ENCODE measurements at regions not wholly inside any gene's neighbourhood (a gene's known extent, or its start where the extent isn't known, plus 50 kb on each side); places are given as distances from the start of the nearest gene placed in this dataset.

DNA sequence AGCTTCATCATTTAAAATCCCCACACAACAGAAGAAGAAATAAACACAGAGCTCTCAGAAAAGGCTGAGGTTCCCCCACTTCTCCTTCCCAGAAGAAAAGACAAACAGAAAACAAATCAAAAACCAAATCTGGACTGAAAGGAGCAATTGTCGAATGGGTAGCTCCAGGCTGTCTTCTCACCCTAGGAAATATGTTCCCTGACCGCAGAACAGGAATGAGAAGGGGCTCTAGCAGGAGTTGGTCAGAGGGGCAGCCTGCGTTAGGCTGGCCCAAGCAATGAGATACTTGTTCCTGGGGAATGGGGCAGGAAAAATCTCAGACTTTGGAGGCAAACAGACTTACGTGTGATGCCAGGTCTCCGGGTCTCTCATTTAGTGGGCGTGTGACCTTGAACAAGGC is 562.6 kb upstream of the CADM1 start:
- DNase-seq (ENCODE audit: low read depth) = no peak
- TF ChIP-seq, protein P1, sequence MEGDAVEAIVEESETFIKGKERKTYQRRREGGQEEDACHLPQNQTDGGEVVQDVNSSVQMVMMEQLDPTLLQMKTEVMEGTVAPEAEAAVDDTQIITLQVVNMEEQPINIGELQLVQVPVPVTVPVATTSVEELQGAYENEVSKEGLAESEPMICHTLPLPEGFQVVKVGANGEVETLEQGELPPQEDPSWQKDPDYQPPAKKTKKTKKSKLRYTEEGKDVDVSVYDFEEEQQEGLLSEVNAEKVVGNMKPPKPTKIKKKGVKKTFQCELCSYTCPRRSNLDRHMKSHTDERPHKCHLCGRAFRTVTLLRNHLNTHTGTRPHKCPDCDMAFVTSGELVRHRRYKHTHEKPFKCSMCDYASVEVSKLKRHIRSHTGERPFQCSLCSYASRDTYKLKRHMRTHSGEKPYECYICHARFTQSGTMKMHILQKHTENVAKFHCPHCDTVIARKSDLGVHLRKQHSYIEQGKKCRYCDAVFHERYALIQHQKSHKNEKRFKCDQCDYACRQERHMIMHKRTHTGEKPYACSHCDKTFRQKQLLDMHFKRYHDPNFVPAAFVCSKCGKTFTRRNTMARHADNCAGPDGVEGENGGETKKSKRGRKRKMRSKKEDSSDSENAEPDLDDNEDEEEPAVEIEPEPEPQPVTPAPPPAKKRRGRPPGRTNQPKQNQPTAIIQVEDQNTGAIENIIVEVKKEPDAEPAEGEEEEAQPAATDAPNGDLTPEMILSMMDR (conservative IDR thresholded peaks at IDR 0.05; ENCODE audit: low read depth, low read length) = no peak
- no peak overlapping the region for H3K4me3 ChIP-seq (ENCODE audit: low read length)

DNA sequence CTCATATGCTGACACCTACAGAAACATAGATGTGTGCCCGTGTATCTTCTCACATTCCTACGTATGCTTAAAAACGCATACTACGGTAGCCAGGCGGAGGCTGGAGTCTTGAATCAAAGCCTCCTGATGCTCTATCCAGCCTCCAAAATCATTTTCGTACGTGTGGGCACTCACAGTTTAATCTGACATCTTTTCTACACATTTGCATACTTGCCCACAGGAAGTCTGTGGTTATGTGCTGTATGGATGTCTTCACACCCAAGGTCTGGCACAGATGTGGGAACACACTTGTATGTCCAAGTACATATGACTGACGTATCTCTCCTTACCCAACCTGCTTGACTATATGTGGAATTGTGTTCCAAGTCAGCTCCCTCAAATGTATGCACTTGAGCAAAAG is 561.8 kb upstream of the CADM1 start:
- TF ChIP-seq, protein P1 (conservative IDR thresholded peaks at IDR 0.05; ENCODE audit: low read depth, low read length) = no peak
- no peak overlapping the region for H3K4me3 ChIP-seq (ENCODE audit: low read length)

DNA sequence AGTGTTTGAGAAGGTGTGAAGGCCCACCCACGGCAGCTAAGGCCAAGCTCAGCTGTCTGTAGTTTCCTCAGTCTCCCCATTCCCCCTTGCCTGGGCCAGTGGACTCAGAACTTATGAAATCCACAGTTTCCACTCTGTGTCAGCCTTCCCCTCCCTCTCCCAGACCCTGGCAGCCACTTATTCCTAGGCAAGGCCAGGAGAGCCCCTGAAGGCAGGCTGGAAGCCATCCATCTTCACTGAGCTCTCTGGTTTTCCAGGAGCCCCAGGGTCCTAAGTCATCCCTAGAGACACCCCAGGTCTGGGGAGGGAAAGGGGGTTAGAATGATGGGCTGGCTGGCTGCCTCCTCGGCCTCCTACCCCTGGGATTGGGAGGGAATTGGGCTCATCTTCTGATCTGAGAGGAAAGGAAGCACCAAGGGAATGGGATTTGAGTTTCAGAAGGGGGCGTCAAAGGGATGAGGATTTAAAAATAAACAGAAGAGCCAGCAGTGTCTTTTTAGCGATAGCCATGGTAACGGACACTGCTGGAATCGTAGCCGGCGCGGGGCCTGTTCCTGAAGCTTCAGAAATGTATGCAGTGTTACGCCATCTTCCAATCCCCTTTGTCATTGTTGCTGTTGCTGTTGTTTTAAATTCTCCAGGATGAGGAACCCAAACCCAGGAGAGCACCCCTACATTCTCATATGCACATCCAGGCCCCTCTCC is 561.1 kb upstream of the CADM1 start:
- TF ChIP-seq, protein P1 (conservative IDR thresholded peaks at IDR 0.05; ENCODE audit: low read depth, low read length) = no peak
- H3K4me3 ChIP-seq (ENCODE audit: low read length) = no peak overlapping the region
- no peak for DNase-seq (ENCODE audit: low read depth)

More for the DNA sequence above, 561.8 kb upstream of the CADM1 start:
- DNase-seq (ENCODE audit: low read depth) = no peak

DNA sequence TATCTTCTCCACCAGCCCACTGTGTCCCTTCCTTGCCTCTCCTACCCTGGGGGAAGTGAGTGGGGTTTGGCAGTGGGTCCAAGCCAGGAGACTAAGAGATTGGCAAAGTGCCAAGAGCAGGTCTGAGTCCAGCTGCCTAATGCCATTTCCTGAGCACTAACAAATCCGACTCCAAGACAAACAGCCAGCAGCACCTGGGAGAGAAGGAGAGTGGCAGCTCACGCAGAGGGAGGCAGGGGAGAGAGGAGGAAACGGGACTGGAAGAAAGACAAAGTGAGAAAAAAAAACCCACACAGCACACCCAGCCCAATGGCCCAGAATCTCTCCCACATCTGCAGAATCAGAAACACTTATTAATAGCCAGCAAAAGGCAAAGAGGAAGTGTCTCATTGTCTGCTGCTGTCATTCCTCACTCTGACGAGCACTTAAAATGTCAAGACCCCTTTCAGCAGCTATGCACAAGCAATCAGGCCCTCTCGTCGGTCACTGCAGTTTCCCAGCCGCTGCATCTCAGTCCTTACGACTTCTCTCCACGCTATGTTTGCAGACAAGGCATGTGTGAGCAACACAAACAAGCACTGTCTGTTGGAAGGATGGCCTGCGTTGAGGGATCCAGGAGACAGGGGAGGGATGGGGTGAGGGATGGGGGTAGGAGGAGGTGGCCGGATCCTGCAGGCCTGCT is 558.4 kb upstream of the CADM1 start:
- TF ChIP-seq, protein P1 (conservative IDR thresholded peaks at IDR 0.05; ENCODE audit: low read depth, low read length) = no peak
- H3K4me3 ChIP-seq (ENCODE audit: low read length) = no peak overlapping the region
- no peak for DNase-seq (ENCODE audit: low read depth)

DNA sequence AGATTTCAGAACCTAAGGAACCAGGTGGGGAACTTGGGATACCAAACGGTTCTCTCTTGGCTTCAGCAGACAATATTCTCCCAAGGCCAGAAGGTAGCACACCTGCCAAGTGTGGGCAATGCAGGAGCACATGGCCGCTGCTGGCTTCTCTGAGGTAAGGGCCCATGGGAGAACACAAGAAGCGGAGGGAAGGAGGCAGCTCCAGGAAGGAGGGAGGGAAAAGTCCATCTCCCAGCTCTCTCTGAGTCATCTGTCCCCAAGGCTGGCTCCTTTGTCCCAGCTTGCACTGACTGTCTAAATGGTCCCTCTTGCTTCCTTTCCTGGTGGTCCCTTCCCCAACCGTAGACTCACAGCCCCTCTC is 557.9 kb upstream of the CADM1 start:
- DNase-seq (ENCODE audit: low read depth) = no peak
- H3K4me3 ChIP-seq (ENCODE audit: low read length) = no peak overlapping the region
- TF ChIP-seq, protein P1 (conservative IDR thresholded peaks at IDR 0.05; ENCODE audit: low read depth, low read length) = no peak

DNA sequence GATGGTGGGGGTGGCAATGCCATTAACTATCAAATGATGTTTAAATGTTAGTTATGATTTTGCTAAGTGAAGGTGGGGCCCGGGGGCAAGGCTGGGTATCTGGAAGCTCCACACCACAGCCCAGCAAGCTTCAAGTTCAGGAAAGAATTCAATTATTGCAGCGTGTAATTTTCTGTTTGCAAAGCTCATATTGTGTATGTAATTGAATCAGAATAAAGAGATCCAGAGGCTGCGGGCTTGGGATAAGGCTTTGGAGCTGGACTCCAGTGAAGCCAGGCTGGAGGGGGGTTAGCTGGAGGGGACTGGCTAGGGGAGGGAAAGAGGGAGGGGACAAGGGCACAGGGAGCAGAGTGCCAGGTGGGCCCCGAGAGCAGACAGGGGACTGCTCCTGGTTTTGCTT is 557.1 kb upstream of the CADM1 start:
- no peak for DNase-seq (ENCODE audit: low read depth)
- TF ChIP-seq, protein P1 (conservative IDR thresholded peaks at IDR 0.05; ENCODE audit: low read depth, low read length) = no peak
- H3K4me3 ChIP-seq (ENCODE audit: low read length) = no peak overlapping the region

DNA sequence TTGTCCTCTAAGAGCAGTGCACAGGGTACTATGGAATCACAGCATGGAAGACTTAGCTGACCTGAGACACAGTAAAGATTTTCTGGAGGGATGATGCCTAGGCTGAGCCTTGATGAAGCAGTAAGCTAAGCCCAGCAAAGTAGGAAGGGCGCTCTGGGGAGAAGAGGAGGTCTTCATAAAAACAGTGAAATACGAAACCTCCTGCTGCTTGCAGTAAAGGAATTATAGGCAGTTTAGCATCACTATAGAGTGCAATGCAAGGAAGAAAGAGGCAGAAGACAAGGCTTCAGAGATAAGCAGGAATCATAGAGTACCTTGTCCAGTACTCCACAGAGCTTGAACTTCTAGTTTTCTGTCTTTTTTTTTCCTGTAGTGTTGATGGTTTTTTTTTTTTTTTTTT is 555.7 kb upstream of the CADM1 start:
- TF ChIP-seq, protein P1 (conservative IDR thresholded peaks at IDR 0.05; ENCODE audit: low read depth, low read length) = no peak
- DNase-seq (ENCODE audit: low read depth) = no peak
- H3K4me3 ChIP-seq (ENCODE audit: low read length) = no peak overlapping the region

All from retinal pigment epithelial cell (primary cell).